ENCODE measurements at regions not wholly inside any gene's neighbourhood (a gene's known extent, or its start where the extent isn't known, plus 50 kb on each side); places are given as distances from the start of the nearest gene placed in this dataset.
"Not testable (repeated sequence)": the region's sequence is repeated elsewhere in the genome, so short reads cannot be mapped to it uniquely, and the experiment has no call there.

DNA sequence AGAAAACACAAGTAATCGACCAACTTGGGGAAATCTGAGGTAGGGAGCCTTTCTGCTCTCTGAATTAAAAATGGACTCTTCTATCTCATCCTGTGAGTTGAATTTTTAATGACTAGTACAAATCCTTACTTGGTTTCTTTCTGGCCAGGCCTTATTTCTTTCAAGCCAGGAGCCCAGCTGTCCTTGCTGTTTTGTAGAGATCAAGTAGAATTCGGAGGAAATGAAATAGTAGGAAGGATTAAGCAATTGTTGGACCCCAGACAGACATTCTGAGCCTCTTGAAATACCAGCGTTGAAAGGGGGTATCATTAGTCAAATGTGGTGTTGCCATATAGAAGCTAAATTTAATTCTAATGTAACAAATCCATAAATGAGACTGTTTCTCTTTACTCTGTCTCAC lies 53.7 kb upstream of the SMIM15 start:
- no peak for DNase-seq

DNA sequence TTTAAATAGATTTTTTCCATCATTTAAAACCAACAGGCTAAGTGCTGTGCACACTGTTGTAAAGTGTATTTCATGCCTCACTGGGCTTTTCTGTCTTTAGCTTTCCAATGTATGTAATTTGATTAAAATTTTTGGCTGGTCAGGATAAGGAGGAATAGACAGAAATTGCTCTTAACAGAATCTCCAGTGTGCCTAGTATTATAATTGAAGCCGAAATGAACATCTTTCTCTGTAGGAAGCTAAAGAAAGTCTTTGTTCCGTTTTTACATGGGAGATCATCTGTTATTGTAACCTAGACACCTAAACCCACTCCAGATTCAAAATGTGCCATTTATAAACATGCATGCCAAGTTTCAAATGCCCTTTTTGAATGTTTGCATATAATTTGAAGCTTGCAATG lies 54.5 kb upstream of the SMIM15 start:
- no peak for DNase-seq

DNA sequence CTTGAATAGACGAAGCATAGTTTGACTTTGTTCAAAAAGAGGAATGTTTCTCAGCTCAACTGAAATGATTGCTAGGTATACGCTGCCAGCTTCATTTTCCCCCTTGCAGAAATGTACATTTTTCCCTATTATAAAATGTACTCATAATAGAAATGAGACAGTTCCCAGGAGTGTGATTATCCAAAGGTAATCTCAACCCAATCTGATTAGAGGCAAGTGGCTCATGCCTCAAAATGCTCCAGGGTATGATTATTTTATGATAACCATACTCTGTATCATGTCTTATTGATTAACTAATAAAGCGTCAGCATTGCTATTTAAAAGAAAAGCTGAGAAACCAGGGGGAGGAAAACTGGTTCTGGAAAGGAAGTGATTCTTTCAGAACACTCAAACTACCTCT lies 54.9 kb upstream of the SMIM15 start:
- peak in 1 of 51 donors; percentile 43 for DNase-seq

DNA sequence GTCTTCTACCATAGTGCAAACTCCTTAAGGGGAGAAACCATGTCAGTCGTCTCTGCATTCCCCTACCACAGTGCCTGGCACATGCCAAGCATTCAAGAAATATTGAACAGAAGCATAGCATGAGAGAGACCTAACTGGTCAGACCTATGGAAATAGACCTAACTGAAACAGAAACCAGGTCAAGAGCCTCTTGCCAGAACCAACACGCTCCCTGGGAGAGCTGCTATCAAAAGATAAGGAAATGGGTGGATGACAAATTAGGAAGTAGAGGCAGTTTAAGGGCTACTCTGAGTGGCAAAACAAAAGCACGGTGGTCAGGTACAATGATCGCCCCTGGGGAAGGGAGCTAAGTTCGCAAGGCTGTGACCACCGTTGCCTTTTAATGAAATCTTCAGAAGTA lies 66.0 kb upstream of the SMIM15 start:
- no peak for DNase-seq

DNA sequence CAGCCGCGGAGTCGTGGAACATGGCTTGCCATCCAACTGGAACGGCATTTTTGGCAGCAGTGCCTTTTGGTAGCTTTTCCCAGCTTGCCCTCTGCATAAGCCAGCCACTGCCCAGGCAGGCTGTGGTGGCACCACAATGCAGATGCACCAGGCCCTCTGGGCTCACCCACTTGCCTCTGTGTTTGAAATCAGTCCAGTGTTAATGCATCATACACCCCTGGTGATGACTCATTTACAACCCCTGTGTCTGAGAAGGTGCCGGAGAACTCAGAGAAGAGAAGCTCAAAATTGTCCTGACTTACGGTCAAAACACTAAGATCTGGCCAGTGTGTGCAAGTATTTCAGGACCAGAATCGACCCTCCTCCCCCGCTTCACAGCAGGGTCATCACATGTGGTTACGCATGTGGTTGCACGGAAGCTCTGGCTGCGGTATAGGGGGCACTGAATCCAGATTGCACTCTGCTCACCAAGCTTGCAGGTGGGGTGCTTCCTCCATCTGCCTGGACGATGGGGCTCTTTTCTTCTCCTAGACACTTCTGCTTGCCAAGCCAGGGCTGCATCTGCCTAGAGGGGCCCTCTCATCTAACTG lies 66.5 kb upstream of the SMIM15 start:
- peak in 1 of 51 donors; percentile 2 for DNase-seq

DNA sequence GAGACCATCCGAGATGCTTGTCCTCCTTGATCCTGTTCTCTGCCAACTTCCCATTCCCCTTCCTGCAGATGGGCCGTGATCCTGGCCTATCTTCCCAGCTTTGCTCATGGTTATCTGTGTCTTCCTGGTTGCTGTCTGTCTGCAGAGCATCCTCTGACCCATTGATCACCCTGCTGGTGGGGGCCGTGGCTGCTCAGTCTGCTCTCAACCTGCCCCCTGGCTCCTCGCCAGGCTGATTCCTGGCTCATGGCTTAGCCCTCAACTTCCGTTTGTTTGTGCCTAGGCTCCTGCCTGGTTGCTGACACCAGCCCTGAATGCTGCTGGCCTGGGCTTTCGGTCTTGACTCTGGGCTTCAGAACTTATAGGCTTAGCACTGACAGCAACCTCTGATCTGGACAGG lies 67.1 kb upstream of the SMIM15 start:
- no peak for DNase-seq

DNA sequence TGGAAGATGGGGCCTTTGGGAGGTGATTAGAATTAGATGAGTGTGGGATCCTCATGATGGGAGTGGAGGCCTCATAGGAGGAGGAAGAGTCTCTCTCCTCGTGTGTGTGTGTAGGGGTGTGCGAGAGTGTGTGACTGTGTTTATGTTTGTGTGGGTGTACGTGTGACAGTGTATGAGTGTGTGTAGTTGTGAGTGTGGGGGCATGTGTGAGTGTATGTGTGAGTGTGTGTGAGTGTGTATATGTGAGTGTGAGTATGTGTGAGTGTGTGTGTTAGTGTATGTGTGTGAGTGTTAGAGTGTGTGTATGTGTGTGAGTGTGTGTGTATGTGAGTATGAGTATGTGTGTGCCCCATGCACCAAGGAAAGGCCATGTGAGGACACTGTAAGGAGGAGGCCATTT lies 68.2 kb upstream of the SMIM15 start:
- DNase-seq: no peak

DNA sequence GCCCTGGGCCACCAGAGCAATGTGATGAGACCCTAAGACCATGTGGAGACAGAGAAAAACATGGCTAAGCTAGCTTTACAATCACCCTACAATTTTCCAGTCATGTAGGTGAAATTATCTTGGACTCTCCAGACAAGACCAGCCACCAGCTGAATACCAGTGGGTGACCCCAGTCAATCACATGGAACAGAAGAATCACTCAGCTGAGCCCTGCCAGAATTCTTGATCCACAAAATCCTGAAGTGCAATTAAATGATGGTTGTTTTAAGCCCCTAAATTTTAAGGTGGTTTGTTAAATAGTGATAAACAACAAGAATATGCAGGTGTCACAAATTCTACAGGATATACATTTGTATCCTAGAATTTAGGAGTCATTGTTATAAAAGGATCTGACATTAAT lies 69.5 kb upstream of the SMIM15 start:
- DNase-seq: no peak

DNA sequence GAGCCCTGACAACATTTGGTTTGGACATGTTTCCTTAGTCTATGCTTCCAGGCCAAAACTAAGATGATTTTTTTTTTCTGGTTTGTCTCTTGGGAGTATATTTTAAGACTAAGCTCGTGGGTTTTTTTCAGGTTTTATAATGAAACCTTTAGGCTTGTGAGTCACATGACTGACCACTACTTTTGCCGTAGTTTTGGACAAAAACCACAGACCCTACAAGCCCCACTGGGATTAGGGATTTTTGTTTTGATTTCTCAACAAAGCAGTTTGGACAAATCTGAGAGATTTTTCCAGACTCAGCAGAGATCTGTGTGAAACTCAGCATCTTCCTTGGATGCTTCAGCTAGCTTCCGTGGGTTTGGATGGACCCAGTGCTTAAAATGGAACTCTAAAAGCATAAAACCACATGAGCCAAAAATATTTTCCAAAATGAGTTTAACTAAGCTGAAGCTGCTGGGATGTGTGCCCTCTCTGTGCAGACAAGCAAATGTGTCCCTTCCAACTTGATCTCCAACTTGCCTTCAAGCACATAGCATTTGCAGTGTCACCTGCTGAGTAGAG lies 70.3 kb upstream of the SMIM15 start:
- DNase-seq: no peak

DNA sequence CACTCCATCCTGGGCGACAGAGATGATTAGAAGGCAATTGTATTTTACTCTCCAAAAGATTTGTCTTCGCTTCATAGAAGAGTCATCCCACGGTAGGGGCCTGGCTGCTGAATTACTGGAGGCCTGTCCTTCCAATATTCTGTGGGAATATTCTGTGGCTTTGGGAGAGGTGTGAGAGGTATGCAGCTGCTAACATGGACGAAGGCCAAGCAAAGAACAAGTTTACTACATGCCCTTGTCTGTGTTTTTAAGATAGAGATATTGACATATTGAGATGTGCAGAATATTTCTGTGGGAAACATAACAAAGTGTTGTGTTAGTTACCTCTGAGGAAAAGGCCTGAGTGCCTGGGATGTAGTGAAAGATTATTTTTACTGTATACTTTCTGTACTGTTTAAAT lies 71.8 kb upstream of the SMIM15 start:
- DNase-seq: no peak

DNA sequence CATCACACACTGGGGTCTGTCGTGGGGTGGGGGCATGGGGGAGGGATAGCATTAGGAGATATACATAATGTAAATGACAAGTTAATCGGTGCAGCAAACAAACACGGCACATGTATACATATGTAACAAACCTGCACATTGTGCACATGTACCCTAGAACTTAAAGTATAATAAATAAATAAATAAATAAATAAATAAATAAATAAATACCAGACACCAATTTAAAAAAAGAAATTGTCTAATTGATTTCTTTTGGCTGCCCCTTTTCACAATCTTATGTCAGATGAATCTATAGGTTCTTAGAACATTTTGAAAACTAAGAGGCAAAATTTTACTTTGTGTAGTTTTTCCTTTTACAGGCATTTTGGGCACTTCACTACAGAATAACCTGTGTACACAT lies 74.4 kb upstream of the SMIM15 start:
- DNase-seq: not testable (repeated sequence)

DNA sequence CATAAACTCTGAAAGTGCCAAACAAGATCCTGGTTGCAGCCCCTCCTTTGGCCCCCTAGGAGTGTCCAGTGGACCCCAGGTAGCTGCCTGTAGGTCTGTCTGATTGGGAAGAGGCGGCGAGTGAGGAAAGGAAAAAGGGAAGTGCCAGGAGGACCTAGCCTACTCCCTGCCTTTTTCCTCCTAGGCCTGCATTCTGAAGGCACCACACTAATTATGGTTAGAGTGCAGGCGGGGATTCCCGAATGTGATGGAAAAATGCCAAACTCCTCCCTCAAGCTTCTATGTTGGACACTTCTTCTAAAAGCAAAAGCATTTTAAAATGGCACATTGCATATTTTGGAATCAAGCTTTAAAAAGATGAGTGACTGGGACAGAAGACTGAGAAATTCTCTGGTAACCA lies 83.2 kb upstream of the SMIM15 start:
- no peak for DNase-seq

DNA sequence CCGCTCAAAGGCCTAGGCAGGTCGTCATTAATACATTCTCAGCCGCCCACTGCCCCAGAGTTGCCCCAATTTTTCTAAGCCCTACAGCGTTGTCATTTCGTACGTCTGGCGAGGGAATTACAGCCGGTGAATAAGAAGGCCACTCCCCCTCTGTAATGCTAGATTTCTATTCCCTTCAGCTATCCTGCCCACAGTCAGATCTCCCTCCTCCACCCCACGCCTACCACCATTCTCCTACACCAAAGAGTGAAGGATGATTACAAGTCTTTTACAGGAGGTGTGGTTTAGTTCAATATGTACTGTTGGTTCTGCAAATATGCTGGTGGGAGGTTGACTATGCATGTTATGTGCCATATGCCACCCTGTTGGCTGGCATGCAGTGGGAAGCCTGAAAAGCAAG lies 83.7 kb upstream of the SMIM15 start:
- peak in 1 of 51 donors; percentile 28 for DNase-seq

DNA sequence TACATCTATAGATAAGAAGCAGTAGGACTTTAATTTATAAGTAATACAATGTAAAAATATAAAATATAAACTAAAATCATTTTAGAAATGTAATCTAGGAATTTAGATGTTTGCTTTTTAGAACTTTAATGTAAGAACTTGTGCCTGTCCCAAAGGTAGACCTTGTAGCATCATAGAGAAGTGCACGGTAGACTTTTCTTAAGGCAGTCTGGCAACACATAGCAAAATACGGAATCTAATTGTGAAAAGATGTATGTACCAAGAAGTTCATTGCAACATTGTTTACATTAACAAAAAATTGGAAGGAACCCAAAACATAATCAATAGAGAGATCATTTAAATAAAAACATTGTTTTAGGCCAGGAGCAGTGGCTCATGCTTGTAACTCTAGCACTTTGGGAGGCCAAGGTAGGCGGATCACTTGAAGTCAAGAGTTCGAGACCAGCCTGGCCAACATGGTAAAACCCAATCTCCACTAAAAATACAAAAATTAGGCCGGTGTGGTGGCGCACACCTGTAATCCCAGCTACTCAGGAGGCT lies 84.6 kb upstream of the SMIM15 start:
- DNase-seq: no peak

DNA sequence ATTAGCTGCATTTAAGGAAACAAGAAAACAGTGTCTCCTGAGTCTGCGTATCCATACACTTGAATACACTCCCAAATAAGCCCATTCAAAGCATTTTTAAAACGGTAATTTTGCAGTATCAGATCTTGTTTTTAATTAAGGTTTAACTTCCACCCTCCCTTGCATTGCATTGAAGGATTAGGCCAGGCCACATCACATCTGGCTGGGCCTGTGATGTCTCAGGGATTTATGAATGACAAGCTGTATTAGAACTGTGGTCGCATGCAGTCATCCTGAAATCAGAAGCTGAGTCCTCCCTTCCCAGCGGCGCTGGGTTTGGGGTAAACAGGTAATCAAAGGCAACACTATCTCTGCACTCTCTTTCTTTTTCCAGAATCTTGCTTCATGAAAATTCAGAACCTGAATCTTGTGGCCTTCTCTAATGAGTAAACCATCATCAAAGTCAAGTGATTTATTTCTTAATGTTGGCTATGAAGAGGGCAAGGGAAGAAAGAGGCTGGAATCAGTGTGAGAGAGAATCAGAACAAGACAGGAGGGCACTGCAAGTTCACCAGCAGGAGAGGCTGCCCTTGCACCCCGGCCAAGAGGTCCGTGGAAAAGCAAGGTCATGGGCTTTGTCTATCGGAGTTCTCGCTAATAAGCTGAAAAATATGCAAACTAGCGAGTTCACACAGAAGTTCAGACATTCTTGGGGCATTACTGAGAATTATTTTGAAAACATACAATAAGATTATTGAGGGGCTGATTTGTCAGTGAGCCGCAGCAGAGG lies 80.0 kb upstream of the ZSWIM6 start:
- DNase-seq: no peak

DNA sequence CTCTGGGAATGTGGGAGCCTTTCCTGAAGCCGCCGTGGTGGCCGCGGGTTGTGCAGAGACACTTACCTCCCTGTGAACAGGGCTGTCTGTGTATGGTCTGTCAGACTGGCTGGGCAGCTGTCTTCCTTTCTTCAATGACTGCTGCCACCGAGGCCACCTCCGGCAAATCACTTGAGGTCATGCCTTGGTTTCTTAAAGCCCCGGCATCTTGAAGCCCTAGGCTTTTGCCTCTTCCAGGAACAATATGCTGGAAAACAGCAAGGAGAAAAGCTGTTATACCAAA lies 79.5 kb upstream of the ZSWIM6 start:
- no peak for DNase-seq

DNA sequence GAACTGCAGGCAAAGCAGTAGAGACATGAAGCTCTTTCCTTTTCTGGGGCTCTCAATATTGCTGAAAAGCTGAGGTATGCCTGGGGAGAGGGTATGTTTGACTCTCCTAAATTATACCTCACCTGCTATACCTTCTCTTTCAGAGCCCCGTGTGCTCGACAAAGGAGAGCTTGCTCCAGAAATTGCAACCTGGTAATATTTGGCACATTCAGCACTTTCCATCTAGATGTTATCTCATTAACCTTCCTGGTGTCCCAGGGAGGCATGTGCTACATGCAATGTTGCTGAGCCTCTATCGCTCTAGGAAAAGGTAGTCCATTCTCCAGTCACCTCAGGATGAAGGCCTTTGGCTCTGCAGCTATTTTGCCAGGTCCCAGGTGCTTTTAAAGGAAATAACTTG lies 78.5 kb upstream of the ZSWIM6 start:
- DNase-seq: no peak

DNA sequence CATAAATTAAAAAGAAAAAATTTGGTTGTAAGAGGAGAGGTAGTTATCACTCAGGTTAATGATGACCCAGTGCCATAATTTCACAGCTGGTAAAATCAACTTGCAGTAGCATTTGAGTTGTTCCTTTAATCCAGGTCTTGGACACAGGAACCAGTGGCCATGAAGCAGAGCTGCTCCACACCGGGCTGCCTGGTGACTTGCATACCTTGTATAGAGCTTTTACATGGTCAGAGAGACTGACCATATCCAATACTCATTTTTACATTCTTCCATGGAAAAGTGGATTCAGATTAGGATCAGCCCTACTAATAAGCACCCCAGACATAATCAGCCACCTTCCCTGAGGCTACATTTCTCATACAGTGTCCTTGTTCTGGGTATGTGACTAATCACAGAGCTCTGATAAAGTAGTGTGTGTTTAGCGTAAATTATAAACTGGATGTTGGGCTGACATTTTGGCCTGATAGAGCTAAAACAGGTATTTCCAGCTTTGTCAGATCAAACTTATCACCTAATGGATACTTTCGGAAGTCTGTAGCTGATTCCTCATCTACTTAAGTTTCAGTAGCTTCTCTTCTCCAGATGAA lies 77.0 kb upstream of the ZSWIM6 start:
- DNase-seq: no peak

DNA sequence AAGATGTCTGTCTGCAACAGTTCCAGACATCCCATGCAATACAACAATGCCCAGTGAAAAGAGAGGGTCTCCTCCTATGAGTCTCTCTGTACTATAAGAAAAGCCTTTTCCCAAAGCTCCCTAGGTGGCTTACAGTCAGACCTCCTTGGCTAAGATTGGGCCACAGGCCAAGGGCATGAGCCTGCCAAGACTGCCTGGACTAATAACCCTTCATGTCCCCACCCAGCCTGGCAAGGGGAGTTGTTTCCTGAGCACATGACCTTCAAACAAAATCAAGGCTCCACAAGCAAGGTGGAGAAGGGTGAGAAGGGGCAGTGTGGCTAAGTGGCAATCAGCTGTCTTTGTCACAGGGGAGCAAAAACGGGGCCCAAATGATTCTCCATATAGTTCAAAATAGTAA lies 75.6 kb upstream of the ZSWIM6 start:
- peak in 2 of 51 donors; percentile 2 to 8 for DNase-seq

DNA sequence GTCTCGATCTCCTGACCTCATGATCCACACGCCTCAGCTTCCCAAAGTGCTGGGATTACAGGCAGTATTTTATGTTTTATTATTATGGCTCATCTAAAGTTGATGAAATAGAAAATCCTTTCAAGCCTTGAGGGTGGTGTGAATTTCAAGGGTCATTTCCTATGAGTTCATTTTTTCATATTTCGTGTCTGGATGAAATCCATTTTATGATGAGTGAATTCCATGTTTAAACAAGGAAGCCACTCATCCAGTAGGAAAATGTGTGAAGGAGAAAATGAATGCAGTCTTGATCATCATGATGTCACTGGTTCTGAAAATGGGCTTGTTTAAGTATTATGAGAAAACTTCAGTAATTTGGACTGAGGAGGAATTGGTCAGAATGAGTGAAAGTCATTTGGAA lies 74.6 kb upstream of the ZSWIM6 start:
- DNase-seq: no peak

DNA sequence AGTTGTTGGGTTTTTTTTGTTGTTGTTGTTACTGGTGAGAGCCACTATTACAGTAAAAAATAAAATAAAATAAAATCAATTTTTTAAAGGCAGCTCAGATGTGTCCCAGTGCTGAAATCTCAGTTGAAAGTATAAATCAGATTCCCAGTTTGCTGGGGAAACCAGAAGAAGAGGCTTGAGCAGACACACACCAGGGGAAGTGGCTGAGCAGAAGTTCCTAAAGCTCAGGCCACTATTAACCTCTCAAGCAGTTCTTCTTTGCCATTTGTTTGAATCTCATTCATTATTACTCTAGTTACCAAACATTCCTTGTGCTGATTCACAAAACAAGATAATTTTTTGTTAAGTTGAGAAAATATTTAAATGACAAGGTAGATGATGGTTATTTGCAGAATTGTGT lies 70.9 kb upstream of the ZSWIM6 start:
- DNase-seq: no peak

DNA sequence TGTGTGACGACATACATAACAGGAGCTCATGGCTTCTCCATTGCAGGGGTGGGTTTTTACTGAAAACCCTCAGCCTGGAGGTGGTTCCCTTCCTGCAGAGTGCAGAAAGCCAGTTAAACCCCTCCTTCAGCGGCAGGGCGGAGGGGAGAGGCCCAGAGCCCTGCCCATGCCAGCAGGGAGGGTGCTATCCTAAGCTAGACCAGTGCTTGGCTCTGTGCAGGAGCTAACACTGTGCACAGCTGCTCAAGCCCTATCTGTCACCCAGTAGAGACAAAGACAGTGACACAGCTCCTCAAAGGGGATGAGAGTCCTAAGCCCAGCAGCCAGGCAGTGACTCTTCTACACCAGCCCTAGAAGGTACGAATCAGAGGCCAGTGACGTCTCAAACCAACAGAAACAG lies 70.0 kb upstream of the ZSWIM6 start:
- no peak for DNase-seq

DNA sequence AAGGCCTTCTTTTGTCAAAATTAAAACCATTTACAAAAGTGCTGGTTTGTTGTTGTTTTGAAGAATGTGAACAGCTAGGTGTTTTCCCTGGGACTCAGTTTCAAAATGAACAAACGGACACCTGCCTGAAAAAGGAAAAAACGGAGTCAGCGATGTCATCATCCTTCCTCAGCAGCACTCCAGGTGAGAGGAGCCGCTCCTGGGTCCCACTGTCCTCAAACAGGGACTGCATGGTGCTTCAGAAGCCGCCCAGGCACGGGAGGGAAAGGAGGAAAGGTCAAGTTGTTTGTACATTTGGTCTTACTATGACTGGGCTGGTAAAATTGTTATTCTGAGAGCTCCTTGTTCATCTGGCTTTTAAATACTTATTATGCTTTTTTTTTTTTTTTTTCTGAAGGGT lies 69.0 kb upstream of the ZSWIM6 start:
- DNase-seq: no peak

All from hypothalamus (tissue), 51 donors.